ENCODE measurements at regions not wholly inside any gene's neighbourhood (a gene's known extent, or its start where the extent isn't known, plus 50 kb on each side); places are given as distances from the start of the nearest gene placed in this dataset.

DNA sequence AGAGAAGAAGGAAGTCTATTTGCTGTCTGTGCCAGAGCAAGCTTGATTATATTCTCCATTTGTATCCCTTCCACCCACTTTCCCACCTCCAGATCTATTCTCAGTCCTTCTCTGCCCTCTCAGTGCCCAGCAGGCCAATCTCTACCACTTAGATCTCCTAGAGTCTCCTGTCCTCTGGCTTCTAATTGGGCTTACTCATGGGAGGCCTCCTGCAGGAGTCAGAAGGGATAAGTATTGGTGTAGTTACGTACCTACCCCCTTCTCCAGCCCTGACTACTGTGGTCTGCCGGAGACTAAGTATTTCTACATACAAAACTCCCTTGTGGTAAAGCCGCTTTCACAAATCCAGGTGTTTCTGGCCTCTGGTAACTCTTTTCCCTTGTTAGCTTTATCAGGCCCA, 221.2 kb downstream of the PTGER3 start:
- ChIA-PET CTCF (no interaction called here), RAD21 (ENCODE audit: low non-redundant PET in 1 of 2, low total read pairs in 2 of 2, uncharacterized antibody in 2 of 2, unreplicated experiment in 2 of 2) (no interaction called here), POLR2A (no interaction called here)
- DNase-seq (ENCODE audit: low read depth, low spot score) (no peak), ATAC-seq (no peak)
- no peak for TF ChIP-seq RAD21 (IDR thresholded peaks at IDR 0.05; ENCODE audit: low read depth)
- TF ChIP-seq ZFX (IDR thresholded peaks at IDR 0.05), result no peak
- TF ChIP-seq SP1 (IDR thresholded peaks at IDR 0.05; ENCODE audit: low read depth), result no peak
- TF ChIP-seq, protein P1, sequence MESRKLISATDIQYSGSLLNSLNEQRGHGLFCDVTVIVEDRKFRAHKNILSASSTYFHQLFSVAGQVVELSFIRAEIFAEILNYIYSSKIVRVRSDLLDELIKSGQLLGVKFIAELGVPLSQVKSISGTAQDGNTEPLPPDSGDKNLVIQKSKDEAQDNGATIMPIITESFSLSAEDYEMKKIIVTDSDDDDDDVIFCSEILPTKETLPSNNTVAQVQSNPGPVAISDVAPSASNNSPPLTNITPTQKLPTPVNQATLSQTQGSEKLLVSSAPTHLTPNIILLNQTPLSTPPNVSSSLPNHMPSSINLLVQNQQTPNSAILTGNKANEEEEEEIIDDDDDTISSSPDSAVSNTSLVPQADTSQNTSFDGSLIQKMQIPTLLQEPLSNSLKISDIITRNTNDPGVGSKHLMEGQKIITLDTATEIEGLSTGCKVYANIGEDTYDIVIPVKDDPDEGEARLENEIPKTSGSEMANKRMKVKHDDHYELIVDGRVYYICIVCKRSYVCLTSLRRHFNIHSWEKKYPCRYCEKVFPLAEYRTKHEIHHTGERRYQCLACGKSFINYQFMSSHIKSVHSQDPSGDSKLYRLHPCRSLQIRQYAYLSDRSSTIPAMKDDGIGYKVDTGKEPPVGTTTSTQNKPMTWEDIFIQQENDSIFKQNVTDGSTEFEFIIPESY (IDR thresholded peaks at IDR 0.05; ENCODE audit: extremely low read depth, insufficient replicate concordance, low read length), result no peak
- TF ChIP-seq, protein P2, sequence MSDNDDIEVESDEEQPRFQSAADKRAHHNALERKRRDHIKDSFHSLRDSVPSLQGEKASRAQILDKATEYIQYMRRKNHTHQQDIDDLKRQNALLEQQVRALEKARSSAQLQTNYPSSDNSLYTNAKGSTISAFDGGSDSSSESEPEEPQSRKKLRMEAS (IDR thresholded peaks at IDR 0.05), result no peak
- TF ChIP-seq FOSL1 (IDR thresholded peaks at IDR 0.05; ENCODE audit: low read depth), result no peak
- TF ChIP-seq EZH2 (IDR thresholded peaks at IDR 0.05), result no peak
- no peak for TF ChIP-seq SIN3A (IDR thresholded peaks at IDR 0.05; ENCODE audit: low read depth)
- no peak for TF ChIP-seq ZNF274 (IDR thresholded peaks at IDR 0.05; ENCODE audit: low read depth, low read length)
- TF ChIP-seq, protein P3, sequence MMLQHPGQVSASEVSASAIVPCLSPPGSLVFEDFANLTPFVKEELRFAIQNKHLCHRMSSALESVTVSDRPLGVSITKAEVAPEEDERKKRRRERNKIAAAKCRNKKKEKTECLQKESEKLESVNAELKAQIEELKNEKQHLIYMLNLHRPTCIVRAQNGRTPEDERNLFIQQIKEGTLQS (IDR thresholded peaks at IDR 0.05), result no peak
- TF ChIP-seq, protein P4, sequence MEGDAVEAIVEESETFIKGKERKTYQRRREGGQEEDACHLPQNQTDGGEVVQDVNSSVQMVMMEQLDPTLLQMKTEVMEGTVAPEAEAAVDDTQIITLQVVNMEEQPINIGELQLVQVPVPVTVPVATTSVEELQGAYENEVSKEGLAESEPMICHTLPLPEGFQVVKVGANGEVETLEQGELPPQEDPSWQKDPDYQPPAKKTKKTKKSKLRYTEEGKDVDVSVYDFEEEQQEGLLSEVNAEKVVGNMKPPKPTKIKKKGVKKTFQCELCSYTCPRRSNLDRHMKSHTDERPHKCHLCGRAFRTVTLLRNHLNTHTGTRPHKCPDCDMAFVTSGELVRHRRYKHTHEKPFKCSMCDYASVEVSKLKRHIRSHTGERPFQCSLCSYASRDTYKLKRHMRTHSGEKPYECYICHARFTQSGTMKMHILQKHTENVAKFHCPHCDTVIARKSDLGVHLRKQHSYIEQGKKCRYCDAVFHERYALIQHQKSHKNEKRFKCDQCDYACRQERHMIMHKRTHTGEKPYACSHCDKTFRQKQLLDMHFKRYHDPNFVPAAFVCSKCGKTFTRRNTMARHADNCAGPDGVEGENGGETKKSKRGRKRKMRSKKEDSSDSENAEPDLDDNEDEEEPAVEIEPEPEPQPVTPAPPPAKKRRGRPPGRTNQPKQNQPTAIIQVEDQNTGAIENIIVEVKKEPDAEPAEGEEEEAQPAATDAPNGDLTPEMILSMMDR (IDR thresholded peaks at IDR 0.05 in 2 of 3, conservative IDR thresholded peaks at IDR 0.05 in 1 of 3; ENCODE audit: borderline replicate concordance in 1 of 3, insufficient read depth in 1 of 3, low read depth in 2 of 3, low read length in 2 of 3), result no peak
- no peak for TF ChIP-seq SRF (IDR thresholded peaks at IDR 0.05; ENCODE audit: low read depth)
- no peak for TF ChIP-seq TCF7L2 (IDR thresholded peaks at IDR 0.05; ENCODE audit: borderline replicate concordance, extremely low read depth, insufficient read depth, insufficient read length)
- no peak for TF ChIP-seq JUND (IDR thresholded peaks at IDR 0.05)
- intact Hi-C loops (cut with micrococcal nuclease), result no loop called here
- H3K9ac ChIP-seq (ENCODE audit: low read length), result no peak overlapping the region
- no peak overlapping the region for H2AFZ ChIP-seq (ENCODE audit: low read depth, low read length, poor library complexity, severe bottlenecking)
- H3K36me3 ChIP-seq (ENCODE audit: control insufficient read depth in 1 of 2, insufficient read depth in 2 of 2, low read length in 2 of 2), result no peaks in the 10 kb centered on the region
- no peaks in the 10 kb centered on the region for H3K9me2 ChIP-seq (ENCODE audit: insufficient read depth)
- peaks cover 14% of the 10 kb centered on the region; the same call in 1 of the 2 replicates for H3K27me3 ChIP-seq (ENCODE audit: insufficient read depth, low read length)
- H3K79me2 ChIP-seq (ENCODE audit: insufficient read depth, low read length), result no peaks in the 10 kb centered on the region
- H3K4me1 ChIP-seq (ENCODE audit: control insufficient read depth in 1 of 2, insufficient read depth in 2 of 2, low read length in 2 of 2), result no peaks in the 10 kb centered on the region
- no peaks in the 10 kb centered on the region for H4K20me1 ChIP-seq (ENCODE audit: insufficient read depth)
- no peak overlapping the region for H3K4me2 ChIP-seq (ENCODE audit: low read length)
- no TSS peak for BruUV-seq (replicated peaks)
- no peak overlapping the region for H3K27ac ChIP-seq (ENCODE audit: low read depth, low read length)
- no peaks in the 10 kb centered on the region for H3K9me3 ChIP-seq (ENCODE audit: control insufficient read depth in 1 of 2, insufficient read depth in 1 of 2, low read depth in 1 of 2, low read length in 2 of 2)
- H3K4me3 ChIP-seq (replicated peaks in 1 of 2; ENCODE audit: low read depth in 1 of 2, low read length in 2 of 2), result no peak overlapping the region

Measured in HCT116 (cell line).